LNCaP clone FGC (cell line): ENCODE measurements at regions not wholly inside any gene's neighbourhood (a gene's known extent, or its start where the extent isn't known, plus 50 kb on each side); places are given as distances from the start of the nearest gene placed in this dataset.

Experiments used
- DNase-seq: peaks from one replicate; pipeline ENCODE4 v3.0.0-alpha.2; 2011; ENCODE audit warnings: low read depth
- H3K4me3 ChIP-seq: 2 replicates; pipeline ENCODE4 v1.5.1; 2011; ENCODE audit warnings: mild to moderate bottlenecking, low read depth, low read length, control low read depth
- TF ChIP-seq, protein P1 (sequence below): IDR thresholded peaks from 2 replicates; pipeline ENCODE4 v1.5.1; 2012; ENCODE audit warnings: mild to moderate bottlenecking; ENCODE audit not compliant: control insufficient read depth, insufficient read depth; ENCODE audit errors: extremely low read depth

DNA sequence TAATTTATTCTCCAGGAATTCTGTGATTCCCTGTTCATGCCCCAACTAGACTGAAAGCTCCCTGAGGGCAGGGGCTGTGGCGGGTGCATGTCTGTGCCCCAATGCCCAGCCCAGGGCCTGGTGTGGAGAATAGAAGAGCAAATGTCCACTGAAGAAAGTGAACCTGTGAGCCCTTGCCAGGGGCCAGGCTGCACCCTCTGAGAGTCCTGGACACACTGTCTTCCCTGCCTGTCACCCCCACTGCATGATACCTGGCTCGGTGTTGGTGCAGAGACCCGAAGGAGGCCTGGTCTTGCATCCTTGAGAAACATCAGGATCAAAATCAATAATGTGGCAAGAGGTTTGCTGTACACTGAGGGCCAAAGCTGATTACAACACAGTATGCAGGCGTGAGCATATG, 69.8 kb upstream of the RUNX3 start:
- TF ChIP-seq, protein P1, sequence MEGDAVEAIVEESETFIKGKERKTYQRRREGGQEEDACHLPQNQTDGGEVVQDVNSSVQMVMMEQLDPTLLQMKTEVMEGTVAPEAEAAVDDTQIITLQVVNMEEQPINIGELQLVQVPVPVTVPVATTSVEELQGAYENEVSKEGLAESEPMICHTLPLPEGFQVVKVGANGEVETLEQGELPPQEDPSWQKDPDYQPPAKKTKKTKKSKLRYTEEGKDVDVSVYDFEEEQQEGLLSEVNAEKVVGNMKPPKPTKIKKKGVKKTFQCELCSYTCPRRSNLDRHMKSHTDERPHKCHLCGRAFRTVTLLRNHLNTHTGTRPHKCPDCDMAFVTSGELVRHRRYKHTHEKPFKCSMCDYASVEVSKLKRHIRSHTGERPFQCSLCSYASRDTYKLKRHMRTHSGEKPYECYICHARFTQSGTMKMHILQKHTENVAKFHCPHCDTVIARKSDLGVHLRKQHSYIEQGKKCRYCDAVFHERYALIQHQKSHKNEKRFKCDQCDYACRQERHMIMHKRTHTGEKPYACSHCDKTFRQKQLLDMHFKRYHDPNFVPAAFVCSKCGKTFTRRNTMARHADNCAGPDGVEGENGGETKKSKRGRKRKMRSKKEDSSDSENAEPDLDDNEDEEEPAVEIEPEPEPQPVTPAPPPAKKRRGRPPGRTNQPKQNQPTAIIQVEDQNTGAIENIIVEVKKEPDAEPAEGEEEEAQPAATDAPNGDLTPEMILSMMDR: no peak
- H3K4me3 ChIP-seq: no peak overlapping the region
- DNase-seq: no peak

DNA sequence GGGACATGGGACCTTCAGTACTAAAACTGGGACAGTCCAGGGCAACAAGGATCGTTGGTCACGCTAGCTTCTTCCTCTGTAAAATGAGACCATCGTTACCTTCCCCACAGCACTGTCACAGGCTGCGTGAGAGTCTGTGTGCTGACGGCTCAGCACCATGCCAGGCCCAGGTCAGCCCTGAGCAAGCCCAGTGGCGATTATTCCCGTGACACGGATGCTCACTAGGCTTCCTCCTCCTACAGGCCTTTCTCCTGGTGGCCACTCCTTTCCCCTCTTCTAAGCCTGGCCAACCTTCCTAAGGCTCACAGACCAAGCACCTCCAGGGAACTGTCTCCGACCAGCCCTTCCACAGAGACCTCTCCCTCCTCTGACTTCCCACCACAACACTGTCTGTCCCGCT, 69.3 kb upstream of the RUNX3 start:
- DNase-seq: no peak
- TF ChIP-seq, protein P1: no peak
- no peak overlapping the region for H3K4me3 ChIP-seq

DNA sequence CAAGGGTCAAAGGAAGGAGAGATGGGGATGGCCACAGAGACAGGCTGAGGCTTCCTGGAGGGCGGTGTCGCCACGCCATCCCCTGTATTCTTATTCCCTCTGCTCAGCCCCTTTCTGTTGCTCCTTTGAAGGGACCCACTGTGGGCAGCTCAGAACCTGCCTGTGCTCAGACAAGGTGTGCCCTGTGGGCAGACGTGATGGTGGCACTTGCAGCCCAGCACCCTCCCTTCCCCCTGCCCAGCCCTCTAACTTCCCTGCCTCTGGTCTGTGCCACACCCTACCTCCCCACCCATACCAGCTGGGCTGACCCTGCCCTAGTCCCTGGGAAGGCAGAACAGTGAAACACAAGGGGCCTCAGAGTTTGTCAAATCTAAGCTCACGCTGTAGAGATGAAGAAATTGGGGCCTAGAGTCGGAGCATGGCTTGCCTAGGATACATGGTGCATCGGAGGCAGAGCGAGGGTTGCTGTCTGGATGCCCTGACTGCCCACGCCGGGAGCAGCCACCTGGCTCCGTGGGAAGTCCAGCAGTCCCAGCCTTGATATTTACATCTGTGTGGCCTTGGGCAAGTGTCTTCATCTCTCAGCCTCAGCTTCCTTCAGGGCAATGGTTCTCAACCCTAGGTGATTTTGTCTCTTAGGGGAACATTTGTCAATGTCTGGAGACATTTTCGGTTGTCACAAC, 68.6 kb upstream of the RUNX3 start:
- no peak for DNase-seq
- no peak overlapping the region for H3K4me3 ChIP-seq
- TF ChIP-seq, protein P1: no peak

DNA sequence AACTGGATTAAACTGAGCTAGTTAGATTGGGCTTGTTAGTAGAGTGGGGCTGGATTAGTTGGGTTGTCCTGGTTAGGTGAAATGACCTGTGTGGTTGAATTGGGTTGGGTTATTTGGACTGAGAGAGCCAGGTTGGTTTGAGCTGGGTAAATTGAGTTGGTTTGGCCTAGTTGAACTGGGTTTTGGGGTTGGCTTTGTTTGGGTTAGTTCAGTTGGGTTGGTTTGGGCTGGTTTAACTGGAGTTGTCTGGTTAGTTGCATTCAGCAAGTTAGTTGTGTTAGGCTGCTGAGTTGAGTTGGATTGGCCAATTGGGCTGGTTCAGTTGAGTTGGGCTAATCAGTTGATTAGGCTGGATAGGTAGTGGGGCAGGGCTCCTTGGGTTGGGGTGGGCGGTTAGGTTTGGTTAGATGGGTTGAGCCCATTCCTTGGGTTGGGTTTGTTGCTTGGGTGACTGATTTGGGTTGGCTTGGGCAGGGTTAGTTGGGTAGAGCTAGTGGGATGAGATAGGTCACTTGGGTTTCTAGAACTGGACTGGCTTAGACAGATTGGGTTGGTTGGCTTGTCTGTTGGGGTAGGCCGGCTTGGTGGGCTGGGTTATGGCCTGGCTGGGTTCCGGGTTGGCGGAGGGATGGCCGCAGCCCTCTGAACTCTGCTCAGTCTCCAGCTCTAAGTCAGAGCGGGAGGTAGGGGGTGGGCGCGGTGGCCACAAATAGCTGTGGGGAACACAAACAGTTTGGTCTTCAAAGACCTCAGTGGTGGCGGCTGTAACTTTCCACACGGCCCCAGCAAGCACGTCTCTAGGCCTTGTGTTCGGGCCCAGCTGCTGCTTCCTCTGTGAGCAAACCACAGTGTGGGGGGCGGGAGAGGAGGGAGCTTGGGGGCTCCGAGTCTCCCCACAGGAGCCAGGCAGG, 67.2 kb upstream of the RUNX3 start:
- TF ChIP-seq, protein P1: no peak
- no peak overlapping the region for H3K4me3 ChIP-seq
- DNase-seq: no peak

DNA sequence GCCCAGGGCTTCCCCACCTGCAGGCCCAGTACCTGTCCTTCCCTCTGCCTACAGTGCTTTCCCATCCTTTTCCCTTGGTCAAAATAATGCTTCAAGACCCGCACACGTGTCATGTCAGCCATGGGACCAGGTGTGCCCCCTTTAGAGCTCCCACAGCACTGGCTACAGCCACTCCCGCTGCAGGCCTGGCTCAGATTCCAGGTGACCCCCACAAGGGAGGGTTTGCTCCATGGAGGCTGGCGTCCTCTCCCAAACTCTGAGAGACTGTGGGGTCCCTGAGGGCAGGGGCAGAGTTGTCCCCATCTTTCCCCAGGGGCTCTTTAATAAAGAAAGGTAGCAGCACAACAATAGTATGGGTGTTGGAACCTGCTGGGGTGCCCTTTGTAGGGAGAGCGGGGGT, 66.4 kb upstream of the RUNX3 start:
- no peak overlapping the region for H3K4me3 ChIP-seq
- TF ChIP-seq, protein P1: no peak
- no peak for DNase-seq

DNA sequence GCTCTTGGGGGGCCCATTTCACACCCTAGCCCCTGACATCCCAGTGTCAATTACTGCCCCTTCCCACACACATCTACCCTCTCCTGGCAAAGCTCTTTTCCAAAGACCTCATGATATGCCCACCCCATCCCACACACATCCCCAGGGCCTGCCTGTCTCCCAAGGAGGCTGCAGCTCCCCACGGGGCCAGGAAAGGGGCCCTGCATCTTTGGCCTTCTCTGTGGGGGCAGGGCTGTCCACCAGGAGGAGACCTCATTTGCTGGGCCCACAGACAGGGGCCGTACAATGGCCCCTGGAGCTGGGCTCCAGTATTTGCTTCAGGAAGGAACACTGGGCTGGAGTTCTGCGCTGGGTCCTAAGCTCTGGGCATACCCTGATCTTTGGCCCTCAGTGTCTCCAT, 65.6 kb upstream of the RUNX3 start:
- no peak for DNase-seq
- TF ChIP-seq, protein P1: no peak

More for the DNA sequence above, 65.6 kb upstream of the RUNX3 start:
- H3K4me3 ChIP-seq: no peak overlapping the region
